Testis (tissue), 2 donors: ENCODE measurements at regions not wholly inside any gene's neighbourhood (a gene's known extent, or its start where the extent isn't known, plus 50 kb on each side); places are given as distances from the start of the nearest gene placed in this dataset.
"Not testable (repeated sequence)": the region's sequence is repeated elsewhere in the genome, so short reads cannot be mapped to it uniquely, and the experiment has no call there.

ENCODE experiments used
- DNase-seq: peaks from one replicate; pipeline ENCODE4 v3.0.0-alpha.2; 2019
- H3K27ac ChIP-seq, 2 donors: fragments of 200-600 bp; sonication (generic); one replicate each; pipeline ENCODE4 v1.5.1; 2019
- H3K27me3 ChIP-seq: fragments of 200-600 bp; sonication (generic); one replicate; pipeline ENCODE4 v1.5.1; 2019
- H3K36me3 ChIP-seq: fragments of 200-600 bp; sonication (generic); one replicate; pipeline ENCODE4 v1.5.1; 2017; ENCODE audit warnings: low read depth; ENCODE audit errors: missing control alignments
- H3K4me1 ChIP-seq: fragments of 200-600 bp; sonication (generic); one replicate; pipeline ENCODE4 v1.5.1; 2019
- H3K4me3 ChIP-seq, 2 donors: fragments of 200-600 bp; sonication (generic); one replicate each; pipeline ENCODE4 v1.5.1; 2017 to 2019
- H3K9me3 ChIP-seq: fragments of 200-600 bp; sonication (generic); one replicate; pipeline ENCODE4 v1.5.1; 2017
- POLR2A ChIP-seq: fragments of 450-650 bp; IDR thresholded peaks from one replicate; pipeline ENCODE4 v1.6.1; 2017; ENCODE audit warnings: antibody characterized with exemption, mild to moderate bottlenecking, moderate library complexity
- WGBS, 2 donors: methylation state at CpG; one replicate each; pipeline ENCODE4 v1.1.5; 2018; 5-methylcytosine and 5-hydroxymethylcytosine counted together
- intact Hi-C: fragments of 100-400 bp; cut with DNase I; formaldehyde crosslinking; loops from one replicate; pipeline ENCODE4 v1.15.1; 2023; ENCODE audit warnings: low total_unique reads
- TF ChIP-seq, protein P1 (sequence below), 3 experiments: fragments of 450-650 bp in 2 of 3; fragments of 200-600 bp in 1 of 3; sonication (generic) in 1 of 3; IDR thresholded peaks; one replicate each; pipeline ENCODE4 v1.5.1; 2016 to 2019; ENCODE audit warnings: antibody characterized with exemption in 3 of 3, mild to moderate bottlenecking in 2 of 3, moderate library complexity in 1 of 3

DNA sequence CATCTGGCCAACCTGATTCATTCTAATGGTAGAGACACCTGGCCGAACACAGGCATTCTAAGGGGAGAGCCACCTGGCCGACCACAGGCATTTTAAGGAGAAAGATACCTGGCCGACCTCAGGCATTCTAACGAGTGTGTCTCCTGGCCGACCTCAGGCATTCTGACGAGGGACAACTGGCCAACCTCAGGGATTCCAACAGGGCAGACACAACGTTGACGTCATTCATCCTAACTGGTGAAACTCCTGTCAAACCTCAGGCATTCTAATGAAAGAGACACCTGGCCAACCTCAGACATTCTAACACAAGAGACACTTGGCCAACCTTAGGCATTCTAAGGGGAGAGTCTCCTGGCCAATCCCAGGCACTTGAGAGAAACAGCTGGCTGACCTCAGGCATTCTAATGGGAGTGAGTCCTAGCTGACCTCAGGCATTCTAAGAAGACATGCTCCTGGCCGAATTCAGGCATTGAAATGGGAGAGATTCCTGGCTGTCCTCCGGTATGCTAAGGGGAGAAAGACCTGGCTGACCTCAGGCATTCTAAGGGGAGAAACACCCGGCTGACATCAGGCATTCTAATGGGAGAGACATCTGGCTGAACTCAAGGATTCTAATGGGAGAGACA lies 1352.5 kb downstream of the UQCRFS1 start:
- no peak for TF ChIP-seq POLR2A
- TF ChIP-seq, protein P1, sequence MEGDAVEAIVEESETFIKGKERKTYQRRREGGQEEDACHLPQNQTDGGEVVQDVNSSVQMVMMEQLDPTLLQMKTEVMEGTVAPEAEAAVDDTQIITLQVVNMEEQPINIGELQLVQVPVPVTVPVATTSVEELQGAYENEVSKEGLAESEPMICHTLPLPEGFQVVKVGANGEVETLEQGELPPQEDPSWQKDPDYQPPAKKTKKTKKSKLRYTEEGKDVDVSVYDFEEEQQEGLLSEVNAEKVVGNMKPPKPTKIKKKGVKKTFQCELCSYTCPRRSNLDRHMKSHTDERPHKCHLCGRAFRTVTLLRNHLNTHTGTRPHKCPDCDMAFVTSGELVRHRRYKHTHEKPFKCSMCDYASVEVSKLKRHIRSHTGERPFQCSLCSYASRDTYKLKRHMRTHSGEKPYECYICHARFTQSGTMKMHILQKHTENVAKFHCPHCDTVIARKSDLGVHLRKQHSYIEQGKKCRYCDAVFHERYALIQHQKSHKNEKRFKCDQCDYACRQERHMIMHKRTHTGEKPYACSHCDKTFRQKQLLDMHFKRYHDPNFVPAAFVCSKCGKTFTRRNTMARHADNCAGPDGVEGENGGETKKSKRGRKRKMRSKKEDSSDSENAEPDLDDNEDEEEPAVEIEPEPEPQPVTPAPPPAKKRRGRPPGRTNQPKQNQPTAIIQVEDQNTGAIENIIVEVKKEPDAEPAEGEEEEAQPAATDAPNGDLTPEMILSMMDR (IDR thresholded peaks at IDR 0.05) = no peak
- WGBS, 2 donors = 69 to 78% methylated on average over 11 of the region's 11 CpGs
- H3K4me3 ChIP-seq = no peak overlapping the region

DNA sequence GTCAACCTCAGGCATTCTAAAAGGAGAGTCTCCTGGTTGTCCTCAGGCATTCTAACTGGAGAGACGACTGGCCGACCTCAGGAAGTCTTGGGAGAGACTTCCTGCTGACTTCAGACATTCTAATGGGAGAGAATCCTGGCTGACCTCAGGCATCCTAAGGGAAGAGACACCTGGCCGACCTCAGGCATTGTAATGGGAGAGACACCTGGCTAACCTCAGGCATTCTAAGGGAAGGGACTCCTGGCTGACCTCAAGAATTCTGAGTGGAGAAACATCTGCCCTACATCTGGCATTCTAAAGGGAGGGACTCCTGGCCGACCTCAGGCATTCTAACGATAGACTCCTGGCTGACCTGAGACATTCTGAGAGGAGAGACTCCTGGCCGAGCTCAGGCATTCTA lies 1353.3 kb downstream of the UQCRFS1 start:
- intact Hi-C loops = no loop called here
- H3K27me3 ChIP-seq = no peaks in the 10 kb centered on the region
- DNase-seq = no peak
- no peaks in the 10 kb centered on the region for H3K36me3 ChIP-seq
- TF ChIP-seq, protein P1 (IDR thresholded peaks at IDR 0.05) = no peak
- no peak for TF ChIP-seq POLR2A
- WGBS, 2 donors = 63 to 67% methylated on average over 6 of the region's 6 CpGs
- H3K9me3 ChIP-seq = no peaks in the 10 kb centered on the region
- H3K27ac ChIP-seq = no peak overlapping the region
- no peak overlapping the region for H3K4me3 ChIP-seq
- no peaks in the 10 kb centered on the region for H3K4me1 ChIP-seq

More for the DNA sequence above, 1352.5 kb downstream of the UQCRFS1 start:
- DNase-seq = no peak
- Histone ChIP-seq H3K27ac (no peak overlapping the region), H3K36me3 (no peaks in the 10 kb centered on the region), H3K27me3 (no peaks in the 10 kb centered on the region), H3K4me1 (no peaks in the 10 kb centered on the region), H3K9me3 (no peaks in the 10 kb centered on the region)
- intact Hi-C loops = no loop called here

DNA sequence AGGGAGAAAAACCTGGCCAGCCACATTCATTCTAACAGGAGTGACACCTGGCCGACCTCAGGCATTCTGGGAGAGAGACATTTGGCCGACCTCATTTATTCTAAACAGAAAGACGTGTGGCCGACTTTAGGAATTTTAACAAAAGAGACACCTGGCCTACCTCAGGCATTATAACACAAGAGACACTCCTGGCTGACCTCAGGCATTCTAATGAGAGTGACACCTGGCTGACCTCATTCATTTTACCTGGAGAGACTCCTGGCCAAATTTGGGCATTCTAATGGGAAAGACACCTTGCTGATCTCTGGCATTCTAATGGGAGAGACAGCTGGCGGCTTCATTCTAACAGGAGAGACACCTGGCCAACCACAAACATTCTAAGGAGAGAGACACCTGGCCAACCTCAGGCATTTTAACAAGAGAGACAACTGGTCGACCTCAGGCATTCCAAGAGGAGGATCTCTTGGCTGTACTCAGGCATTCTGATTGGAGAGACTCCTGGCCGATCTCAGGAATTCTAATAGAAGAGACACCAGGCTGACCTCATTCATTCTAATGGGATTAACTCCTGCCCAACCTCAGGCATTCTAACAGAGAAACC lies 1353.9 kb downstream of the UQCRFS1 start:
- H3K36me3 ChIP-seq = no peaks in the 10 kb centered on the region
- no peak overlapping the region for H3K4me3 ChIP-seq
- TF ChIP-seq POLR2A = no peak
- TF ChIP-seq, protein P1 (IDR thresholded peaks at IDR 0.05) = no peak
- DNase-seq = no peak
- no peak overlapping the region for H3K27ac ChIP-seq
- WGBS, 2 donors = 64 to 71% methylated on average over 7 of the region's 7 CpGs
- no peaks in the 10 kb centered on the region for H3K4me1 ChIP-seq
- intact Hi-C loops = no loop called here
- no peaks in the 10 kb centered on the region for H3K9me3 ChIP-seq
- H3K27me3 ChIP-seq = no peaks in the 10 kb centered on the region

DNA sequence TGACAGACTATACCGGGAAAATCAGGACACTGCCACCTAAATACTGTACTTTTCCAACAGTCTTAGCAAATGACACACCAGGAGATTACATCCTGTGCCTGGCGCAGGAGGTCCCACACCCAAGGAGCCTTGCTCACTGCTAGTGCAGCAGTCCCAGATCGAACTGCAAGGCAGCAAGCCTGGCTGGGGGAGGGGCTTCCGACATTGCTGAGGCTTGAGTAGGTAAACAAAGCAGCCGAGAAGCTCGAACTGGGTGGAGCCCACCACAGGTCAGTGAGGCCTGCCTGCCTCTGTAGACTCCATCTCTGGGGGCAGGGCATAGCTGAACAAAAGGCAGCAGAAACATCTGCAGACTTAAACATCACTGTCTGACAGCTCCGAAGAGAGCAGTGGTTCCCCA lies 1360.0 kb downstream of the UQCRFS1 start:
- intact Hi-C loops, H3K4me3 ChIP-seq, H3K9me3 ChIP-seq, H3K36me3 ChIP-seq, H3K4me1 ChIP-seq, DNase-seq, H3K27ac ChIP-seq, H3K27me3 ChIP-seq: not testable (repeated sequence)
- 73 to 100% methylated on average over 1 to 7 of the region's 7 CpGs for WGBS, 2 donors

DNA sequence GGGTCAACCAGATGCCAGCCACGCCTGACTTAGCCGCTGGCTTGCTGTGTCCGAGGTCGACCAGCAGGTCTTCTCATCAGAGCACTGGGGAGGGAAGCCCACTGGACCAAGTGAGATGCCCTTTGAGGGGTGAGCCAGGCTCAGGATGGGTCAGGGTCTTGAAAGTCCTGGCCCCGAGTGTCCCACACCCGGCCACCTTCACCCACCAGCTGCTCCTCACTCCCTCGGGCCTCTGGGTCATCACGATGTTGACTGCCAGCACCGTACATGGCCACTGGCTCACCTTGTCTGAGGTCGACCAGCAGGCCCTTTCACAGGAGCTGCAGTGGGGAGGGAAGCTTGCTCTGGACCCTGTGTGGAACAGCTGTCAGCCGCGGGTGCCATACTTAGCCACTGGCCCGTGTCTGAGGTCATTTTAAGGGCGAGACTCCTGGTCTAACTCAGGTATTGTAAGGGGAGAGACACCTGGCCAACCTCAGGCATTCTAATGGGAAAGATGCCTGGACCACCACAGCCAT lies 1361.3 kb downstream of the UQCRFS1 start:
- TF ChIP-seq, protein P1 (IDR thresholded peaks at IDR 0.05) = no peak
- TF ChIP-seq POLR2A = no peak
- intact Hi-C loops = no loop called here
- Histone ChIP-seq H3K27ac (no peak overlapping the region), H3K4me1 (no peaks in the 10 kb centered on the region), H3K9me3 (no peaks in the 10 kb centered on the region), H3K36me3 (no peaks in the 10 kb centered on the region), H3K4me3 (no peak overlapping the region), H3K27me3 (no peaks in the 10 kb centered on the region)
- WGBS, 2 donors = 74 to 83% methylated on average over 10 to 14 of the region's 14 CpGs
- DNase-seq = no peak
